ENCODE measurements at regions not wholly inside any gene's neighbourhood (a gene's known extent, or its start where the extent isn't known, plus 50 kb on each side); places are given as distances from the start of the nearest gene placed in this dataset.

DNA sequence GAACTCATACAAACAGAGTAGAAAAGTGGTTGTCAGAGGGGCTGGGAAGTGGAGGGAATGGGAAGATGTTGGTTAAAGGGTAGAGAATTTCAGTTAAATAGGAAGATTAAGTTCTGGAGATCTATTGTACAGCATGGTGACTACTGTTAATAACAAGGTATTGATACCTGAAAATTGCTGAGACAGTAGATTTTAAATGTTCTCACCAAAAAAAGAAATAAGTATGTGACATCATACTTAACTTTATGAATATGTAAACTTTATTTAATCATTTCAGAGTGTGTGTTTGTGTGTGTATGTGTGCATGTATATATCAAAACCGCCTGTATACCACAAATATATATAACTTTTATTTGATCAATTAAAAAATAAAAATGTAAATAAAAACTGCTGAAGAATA, 896.4 kb downstream of the TFAP2A start:
- TF ChIP-seq, protein P1, sequence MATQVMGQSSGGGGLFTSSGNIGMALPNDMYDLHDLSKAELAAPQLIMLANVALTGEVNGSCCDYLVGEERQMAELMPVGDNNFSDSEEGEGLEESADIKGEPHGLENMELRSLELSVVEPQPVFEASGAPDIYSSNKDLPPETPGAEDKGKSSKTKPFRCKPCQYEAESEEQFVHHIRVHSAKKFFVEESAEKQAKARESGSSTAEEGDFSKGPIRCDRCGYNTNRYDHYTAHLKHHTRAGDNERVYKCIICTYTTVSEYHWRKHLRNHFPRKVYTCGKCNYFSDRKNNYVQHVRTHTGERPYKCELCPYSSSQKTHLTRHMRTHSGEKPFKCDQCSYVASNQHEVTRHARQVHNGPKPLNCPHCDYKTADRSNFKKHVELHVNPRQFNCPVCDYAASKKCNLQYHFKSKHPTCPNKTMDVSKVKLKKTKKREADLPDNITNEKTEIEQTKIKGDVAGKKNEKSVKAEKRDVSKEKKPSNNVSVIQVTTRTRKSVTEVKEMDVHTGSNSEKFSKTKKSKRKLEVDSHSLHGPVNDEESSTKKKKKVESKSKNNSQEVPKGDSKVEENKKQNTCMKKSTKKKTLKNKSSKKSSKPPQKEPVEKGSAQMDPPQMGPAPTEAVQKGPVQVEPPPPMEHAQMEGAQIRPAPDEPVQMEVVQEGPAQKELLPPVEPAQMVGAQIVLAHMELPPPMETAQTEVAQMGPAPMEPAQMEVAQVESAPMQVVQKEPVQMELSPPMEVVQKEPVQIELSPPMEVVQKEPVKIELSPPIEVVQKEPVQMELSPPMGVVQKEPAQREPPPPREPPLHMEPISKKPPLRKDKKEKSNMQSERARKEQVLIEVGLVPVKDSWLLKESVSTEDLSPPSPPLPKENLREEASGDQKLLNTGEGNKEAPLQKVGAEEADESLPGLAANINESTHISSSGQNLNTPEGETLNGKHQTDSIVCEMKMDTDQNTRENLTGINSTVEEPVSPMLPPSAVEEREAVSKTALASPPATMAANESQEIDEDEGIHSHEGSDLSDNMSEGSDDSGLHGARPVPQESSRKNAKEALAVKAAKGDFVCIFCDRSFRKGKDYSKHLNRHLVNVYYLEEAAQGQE (IDR thresholded peaks at IDR 0.05; ENCODE audit: insufficient read depth in 1 of 2, low read depth in 2 of 2, low read length in 2 of 2): no peak
- TF ChIP-seq FOXP2 (optimal IDR thresholded peaks at IDR 0.05; ENCODE audit: borderline replicate concordance, extremely low read depth, extremely low read length, insufficient read depth) (no peak), TAF1 (IDR thresholded peaks at IDR 0.05; ENCODE audit: borderline replicate concordance, insufficient read depth, low read length) (no peak), SIN3A (IDR thresholded peaks at IDR 0.05; ENCODE audit: borderline replicate concordance, insufficient read depth, low read length) (no peak), POLR2AphosphoS5 (IDR thresholded peaks at IDR 0.05; ENCODE audit: low read depth, low read length) (no peak)

DNA sequence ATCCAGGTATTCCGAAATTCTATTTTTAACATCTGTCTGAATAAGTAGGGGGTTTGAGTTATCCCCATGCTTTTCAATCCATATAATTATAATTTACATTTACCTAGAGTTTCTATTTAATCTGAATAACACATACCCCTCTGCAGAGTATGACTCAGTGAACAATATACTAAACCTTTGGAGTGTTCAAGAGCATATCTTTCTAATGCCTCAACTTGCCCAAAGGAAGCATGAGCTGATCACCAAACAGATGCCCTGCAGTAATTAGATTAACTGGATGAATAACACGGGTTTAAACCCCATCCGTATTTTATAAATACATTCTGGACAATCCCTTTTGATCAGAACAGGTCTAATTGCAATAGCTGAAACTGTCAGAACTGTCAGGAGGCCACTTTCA, 897.1 kb downstream of the TFAP2A start:
- TF ChIP-seq, protein P1 (IDR thresholded peaks at IDR 0.05; ENCODE audit: insufficient read depth in 1 of 2, low read depth in 2 of 2, low read length in 2 of 2): no peak
- TF ChIP-seq TAF1 (IDR thresholded peaks at IDR 0.05; ENCODE audit: borderline replicate concordance, insufficient read depth, low read length): no peak
- TF ChIP-seq SIN3A (IDR thresholded peaks at IDR 0.05; ENCODE audit: borderline replicate concordance, insufficient read depth, low read length): no peak
- TF ChIP-seq FOXP2 (optimal IDR thresholded peaks at IDR 0.05; ENCODE audit: borderline replicate concordance, extremely low read depth, extremely low read length, insufficient read depth): no peak
- TF ChIP-seq POLR2AphosphoS5 (IDR thresholded peaks at IDR 0.05; ENCODE audit: low read depth, low read length): no peak

DNA sequence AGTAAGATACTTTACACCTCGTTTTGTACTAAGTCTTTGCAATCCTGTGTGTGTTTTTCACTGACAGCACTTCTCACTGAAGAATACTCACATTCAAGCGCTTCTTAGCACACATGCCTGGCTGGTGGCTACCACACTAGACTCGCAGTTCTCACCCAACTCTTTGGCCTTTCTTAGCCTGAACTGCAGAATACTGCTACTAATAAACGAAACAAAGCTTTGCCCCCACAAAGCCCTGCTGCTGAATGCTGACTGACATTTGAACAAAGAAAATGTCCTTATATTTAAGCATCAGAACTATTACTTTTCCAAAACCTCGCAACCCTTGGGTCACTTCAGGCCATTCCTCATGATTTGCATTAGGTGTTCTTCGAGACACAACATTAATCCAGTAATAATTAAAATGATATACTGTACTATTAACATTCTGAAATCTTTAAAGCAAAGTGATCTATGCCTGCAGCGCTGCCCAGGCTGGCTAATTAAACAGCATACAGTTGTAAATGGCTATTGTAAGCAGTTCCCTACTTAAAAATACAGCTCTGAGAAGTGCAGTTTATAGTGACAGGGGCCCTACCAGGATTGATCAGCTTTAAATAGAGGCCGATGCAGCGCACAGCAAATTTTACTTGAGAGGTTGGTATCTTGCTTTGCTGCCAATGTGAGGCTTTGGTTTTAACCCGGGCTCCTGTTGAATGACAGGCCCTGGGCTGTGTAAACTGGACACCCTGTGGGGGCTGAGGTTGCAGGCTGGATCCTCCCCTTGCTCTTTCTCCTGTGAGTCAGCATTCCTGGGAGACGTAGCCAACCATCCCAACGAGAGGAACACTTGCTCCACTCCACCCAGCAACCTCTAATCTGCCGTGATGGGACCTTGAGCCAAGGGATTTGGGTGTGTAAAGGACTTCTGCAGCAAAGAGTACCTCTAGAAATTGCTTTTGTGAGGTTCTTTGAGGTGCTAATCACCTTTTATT, 899.0 kb downstream of the TFAP2A start:
- TF ChIP-seq POLR2AphosphoS5 (IDR thresholded peaks at IDR 0.05; ENCODE audit: low read depth, low read length): no peak
- TF ChIP-seq, protein P1 (IDR thresholded peaks at IDR 0.05; ENCODE audit: insufficient read depth in 1 of 2, low read depth in 2 of 2, low read length in 2 of 2): no peak
- no peak for TF ChIP-seq SIN3A (IDR thresholded peaks at IDR 0.05; ENCODE audit: borderline replicate concordance, insufficient read depth, low read length)
- no peak for TF ChIP-seq TAF1 (IDR thresholded peaks at IDR 0.05; ENCODE audit: borderline replicate concordance, insufficient read depth, low read length)
- no peak for TF ChIP-seq FOXP2 (optimal IDR thresholded peaks at IDR 0.05; ENCODE audit: borderline replicate concordance, extremely low read depth, extremely low read length, insufficient read depth)

DNA sequence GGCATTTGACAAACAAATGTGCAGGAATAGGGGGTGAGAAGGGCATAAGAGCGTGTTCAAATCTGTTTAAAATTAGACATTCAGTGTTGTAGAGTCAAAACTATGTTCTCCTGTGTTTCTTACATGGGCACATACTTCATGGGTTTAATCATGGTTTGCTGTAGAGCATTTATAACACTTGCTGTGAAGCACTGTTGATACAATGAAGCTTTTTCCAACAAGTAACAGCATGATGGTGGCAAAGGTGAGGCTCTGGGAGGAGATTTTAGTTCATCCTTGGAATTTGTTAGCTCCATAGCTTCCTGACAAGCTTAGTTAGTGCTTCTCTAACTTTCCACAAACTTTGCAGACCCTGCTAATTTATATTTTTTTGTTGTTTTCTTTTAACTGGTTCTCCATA, 900.7 kb downstream of the TFAP2A start:
- TF ChIP-seq, protein P1 (IDR thresholded peaks at IDR 0.05; ENCODE audit: insufficient read depth in 1 of 2, low read depth in 2 of 2, low read length in 2 of 2): no peak
- TF ChIP-seq POLR2AphosphoS5 (IDR thresholded peaks at IDR 0.05; ENCODE audit: low read depth, low read length) (no peak), FOXP2 (optimal IDR thresholded peaks at IDR 0.05; ENCODE audit: borderline replicate concordance, extremely low read depth, extremely low read length, insufficient read depth) (no peak), SIN3A (IDR thresholded peaks at IDR 0.05; ENCODE audit: borderline replicate concordance, insufficient read depth, low read length) (no peak), TAF1 (IDR thresholded peaks at IDR 0.05; ENCODE audit: borderline replicate concordance, insufficient read depth, low read length) (no peak)

All from PFSK-1 (cell line).